ENCODE measurements at regions not wholly inside any gene's neighbourhood (a gene's known extent, or its start where the extent isn't known, plus 50 kb on each side); places are given as distances from the start of the nearest gene placed in this dataset.
A peak's percentile ranks its signal among the peaks of the same experiment; 100 is the strongest.

GRCh38 chr2:226656367-226656766, 143.3 kb downstream of the IRS1 start:
- Histone ChIP-seq H3K9me3 (no peaks in the 10 kb centered on the region), H3K27me3 (no peaks in the 10 kb centered on the region), H3K4me1 (peaks cover 0 to 61% (median 13%) of the 10 kb centered on the region in 4 donors), H3K36me3 (no peaks in the 10 kb centered on the region), H3K27ac (peak overlapping the region in 2 of 3 donors; percentile 16 to 72), H3K4me3 (no peak overlapping the region)
- 35% methylated on average over 4 of the region's 4 CpGs for WGBS (ENCODE audit: insufficient coverage, low coverage, low lambda C conversion rate, missing lambda C conversion rate)
- ATAC-seq: no peak
- no peak for DNase-seq
- intact Hi-C loops (cut with DNase I): no loop called here
- TF ChIP-seq, protein P1, sequence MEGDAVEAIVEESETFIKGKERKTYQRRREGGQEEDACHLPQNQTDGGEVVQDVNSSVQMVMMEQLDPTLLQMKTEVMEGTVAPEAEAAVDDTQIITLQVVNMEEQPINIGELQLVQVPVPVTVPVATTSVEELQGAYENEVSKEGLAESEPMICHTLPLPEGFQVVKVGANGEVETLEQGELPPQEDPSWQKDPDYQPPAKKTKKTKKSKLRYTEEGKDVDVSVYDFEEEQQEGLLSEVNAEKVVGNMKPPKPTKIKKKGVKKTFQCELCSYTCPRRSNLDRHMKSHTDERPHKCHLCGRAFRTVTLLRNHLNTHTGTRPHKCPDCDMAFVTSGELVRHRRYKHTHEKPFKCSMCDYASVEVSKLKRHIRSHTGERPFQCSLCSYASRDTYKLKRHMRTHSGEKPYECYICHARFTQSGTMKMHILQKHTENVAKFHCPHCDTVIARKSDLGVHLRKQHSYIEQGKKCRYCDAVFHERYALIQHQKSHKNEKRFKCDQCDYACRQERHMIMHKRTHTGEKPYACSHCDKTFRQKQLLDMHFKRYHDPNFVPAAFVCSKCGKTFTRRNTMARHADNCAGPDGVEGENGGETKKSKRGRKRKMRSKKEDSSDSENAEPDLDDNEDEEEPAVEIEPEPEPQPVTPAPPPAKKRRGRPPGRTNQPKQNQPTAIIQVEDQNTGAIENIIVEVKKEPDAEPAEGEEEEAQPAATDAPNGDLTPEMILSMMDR (IDR thresholded peaks at IDR 0.05): no peak
- TF ChIP-seq POLR2A (IDR thresholded peaks at IDR 0.05): no peak

DNA sequence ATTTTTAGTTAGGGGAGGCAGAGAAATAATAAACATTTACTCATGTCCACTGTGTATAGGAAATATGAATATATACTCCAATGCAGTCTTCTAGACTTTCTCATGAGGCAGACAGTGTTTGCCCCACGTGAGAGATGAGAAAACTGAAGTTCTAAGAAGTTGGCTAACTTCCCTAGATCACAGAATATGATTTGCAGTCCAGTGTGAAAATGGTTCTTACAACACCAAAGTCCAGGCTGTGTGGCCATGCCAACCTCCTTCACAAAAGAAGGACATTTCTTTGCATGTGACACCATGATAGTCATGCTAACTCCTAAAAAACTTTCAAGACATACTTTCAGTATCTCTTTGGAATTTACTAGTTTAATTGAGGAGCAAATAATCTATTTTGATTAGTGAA, 143.7 kb downstream of the IRS1 start:
- intact Hi-C loops (cut with DNase I): no loop called here
- no peaks in the 10 kb centered on the region for H3K36me3 ChIP-seq
- H3K27ac ChIP-seq: peak overlapping the region in 2 of 3 donors; percentile 16 to 72
- ATAC-seq (no peak), DNase-seq (no peak)
- H3K27me3 ChIP-seq: no peaks in the 10 kb centered on the region
- no peaks in the 10 kb centered on the region for H3K9me3 ChIP-seq
- H3K4me3 ChIP-seq: no peak overlapping the region
- TF ChIP-seq, protein P1 (IDR thresholded peaks at IDR 0.05): no peak
- no peak for TF ChIP-seq POLR2A (IDR thresholded peaks at IDR 0.05)
- peaks cover 0 to 60% (median 13%) of the 10 kb centered on the region in 4 donors for H3K4me1 ChIP-seq
- 15% methylated on average over 1 of the region's 1 CpG for WGBS (ENCODE audit: insufficient coverage, low coverage, low lambda C conversion rate, missing lambda C conversion rate)

DNA sequence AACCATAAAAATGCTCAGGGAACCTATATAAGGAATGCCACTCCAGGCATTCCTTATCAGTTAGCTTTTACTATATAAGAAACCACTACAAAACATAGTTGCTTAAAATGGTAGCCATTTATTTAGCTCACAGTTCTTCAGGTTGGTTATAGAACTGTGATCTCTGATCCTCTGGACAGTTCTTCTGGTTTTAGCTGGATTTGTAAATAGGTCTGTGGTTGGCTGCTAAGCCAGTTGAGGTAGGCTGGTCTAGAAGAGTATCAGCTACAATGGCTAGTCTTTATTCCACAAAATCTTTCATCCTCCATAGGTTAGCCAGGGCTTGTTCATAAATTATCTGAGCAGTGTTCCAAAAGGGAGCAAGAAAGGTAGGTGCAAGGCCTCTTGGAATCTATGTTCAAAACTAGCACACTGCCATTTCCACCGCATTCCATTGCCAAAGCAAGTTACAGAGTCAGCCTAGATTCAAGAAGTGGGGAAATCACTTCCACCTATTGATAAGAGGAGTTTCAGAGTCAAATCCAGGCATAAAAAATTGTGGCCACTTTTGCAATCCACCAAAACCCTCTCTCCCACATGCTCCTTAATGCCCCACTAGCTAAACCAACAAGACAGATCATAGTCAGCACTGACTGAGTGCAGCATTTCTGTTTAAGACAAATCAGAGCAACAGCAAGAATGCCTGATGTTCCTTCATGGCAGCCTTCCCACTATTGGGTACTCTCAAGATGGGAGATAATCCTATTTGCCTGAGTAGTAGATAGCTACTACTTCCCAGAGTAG, 146.4 kb downstream of the IRS1 start:
- Histone ChIP-seq H3K4me1 (peaks cover 0 to 38% (median 7%) of the 10 kb centered on the region in 4 donors), H3K9me3 (no peaks in the 10 kb centered on the region), H3K27ac (peak overlapping the region in 1 of 3 donors; percentile 43), H3K36me3 (no peaks in the 10 kb centered on the region), H3K27me3 (no peaks in the 10 kb centered on the region), H3K4me3 (no peak overlapping the region)
- ATAC-seq: peak in 1 of 4 donors; percentile 47
- DNase-seq: no peak
- 100% methylated on average over 1 of the region's 1 CpG for WGBS (ENCODE audit: insufficient coverage, low coverage, low lambda C conversion rate, missing lambda C conversion rate)
- no peak for TF ChIP-seq POLR2A (IDR thresholded peaks at IDR 0.05)
- TF ChIP-seq, protein P1 (IDR thresholded peaks at IDR 0.05): no peak
- intact Hi-C loops (cut with DNase I): no loop called here

- Histone ChIP-seq H3K4me1 (peaks cover 0 to 33% (median 4%) of the 10 kb centered on the region in 4 donors), H3K27ac (peak overlapping the region in 1 of 3 donors; percentile 43), H3K4me3 (no peak overlapping the region), H3K27me3 (no peaks in the 10 kb centered on the region), H3K9me3 (no peaks in the 10 kb centered on the region), H3K36me3 (no peaks in the 10 kb centered on the region)
- 46% methylated on average over 4 of the region's 4 CpGs for WGBS (ENCODE audit: insufficient coverage, low coverage, low lambda C conversion rate, missing lambda C conversion rate)
- ATAC-seq: peak in 1 of 4 donors; percentile 9
- TF ChIP-seq, protein P1 (IDR thresholded peaks at IDR 0.05): no peak
- no peak for TF ChIP-seq POLR2A (IDR thresholded peaks at IDR 0.05)
- intact Hi-C loops (cut with DNase I): no loop called here
- no peak for DNase-seq
These were observed 147.3 kb downstream of the IRS1 start for GRCh38 chr2:226652369-226652768.
